GM18909 (cell line): ENCODE measurements at regions not wholly inside any gene's neighbourhood (a gene's known extent, or its start where the extent isn't known, plus 50 kb on each side); places are given as distances from the start of the nearest gene placed in this dataset.

Experiments used
- ATAC-seq: cut with Tn5 transposase; IDR thresholded peaks from one replicate; pipeline ENCODE4 v1.9.1; 2021; ENCODE audit warnings: mild to moderate bottlenecking; ENCODE audit not compliant: unreplicated experiment, poor library complexity

DNA sequence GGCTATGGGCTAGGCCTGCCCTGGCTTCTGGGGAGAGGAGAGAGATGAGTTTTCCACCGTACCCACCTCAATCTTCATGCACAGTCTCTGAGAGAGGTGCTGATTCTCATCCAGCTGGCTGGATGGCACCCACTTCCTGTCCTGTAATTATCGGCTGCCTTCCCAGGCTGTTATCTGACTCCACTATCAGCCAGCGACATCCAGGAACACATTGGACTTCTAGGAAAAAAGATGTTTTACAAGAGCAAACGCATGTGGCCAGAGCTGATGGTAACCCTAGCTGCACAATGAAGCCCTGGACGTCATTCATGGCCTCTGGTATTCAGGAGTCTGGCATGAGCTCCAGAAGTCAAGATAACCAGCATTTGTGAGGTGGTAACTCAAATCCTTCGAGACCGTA is 137.4 kb downstream of the EHF start:
- no peak for ATAC-seq

DNA sequence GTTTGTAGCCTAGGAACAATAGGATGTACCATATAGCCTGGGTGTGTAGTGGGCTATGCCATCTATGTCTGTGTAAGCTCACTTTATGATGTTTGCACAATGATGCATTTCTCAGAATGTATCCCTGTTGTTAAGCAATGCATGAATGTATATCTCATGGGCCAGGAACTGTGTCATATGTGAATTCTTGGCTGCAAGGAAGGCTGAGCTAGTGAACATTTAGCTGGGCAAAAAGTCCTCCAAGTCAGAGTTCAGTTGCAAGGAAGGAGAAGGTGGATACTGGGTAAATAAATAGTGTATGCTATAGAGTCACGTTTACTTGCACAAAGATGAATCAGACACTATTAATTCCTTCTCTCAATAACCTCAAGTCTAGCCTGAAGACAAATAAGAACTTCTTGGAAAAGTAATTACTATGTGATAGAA is 136.1 kb downstream of the EHF start:
- no peak for ATAC-seq

- ATAC-seq = no peak
Measured at GRCh38 chr11:34756591-34756990, 135.7 kb downstream of the EHF start.

GRCh38 chr11:34755671-34756070 is 134.8 kb downstream of the EHF start:
- no peak for ATAC-seq

DNA sequence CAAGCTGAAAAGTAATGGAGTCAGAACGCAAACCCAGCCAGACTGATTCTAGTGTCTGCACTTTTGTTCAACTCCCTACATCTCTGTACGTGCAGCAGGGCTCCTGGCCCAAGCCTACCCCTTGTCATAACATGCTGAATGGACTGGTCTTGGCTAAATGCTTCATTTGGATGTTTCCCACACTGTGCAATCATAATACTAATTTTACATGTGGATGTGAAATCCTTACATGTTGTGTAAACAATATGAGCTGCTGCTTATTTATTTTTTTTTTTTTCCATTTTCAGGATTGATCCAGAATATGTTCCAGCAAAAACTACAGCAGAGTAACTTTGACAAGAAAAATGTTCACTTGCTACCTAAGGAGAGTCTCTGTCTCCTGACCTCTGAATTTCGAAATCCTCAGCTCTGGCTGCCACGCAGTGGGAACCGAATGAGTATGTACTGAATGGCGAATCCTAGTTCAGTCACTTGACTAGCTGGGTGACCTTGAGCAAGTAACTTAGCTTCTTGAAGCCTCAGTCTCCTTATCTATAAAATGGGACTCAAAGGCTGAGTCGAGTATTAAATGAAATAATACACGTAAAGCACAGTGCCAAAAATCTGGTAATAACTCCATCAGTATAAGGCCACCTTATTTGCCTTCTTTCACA is 133.4 kb downstream of the EHF start:
- no peak for ATAC-seq

- ATAC-seq = no peak
Measured at GRCh38 chr11:34750692-34751405, 130.0 kb downstream of the EHF start.

DNA sequence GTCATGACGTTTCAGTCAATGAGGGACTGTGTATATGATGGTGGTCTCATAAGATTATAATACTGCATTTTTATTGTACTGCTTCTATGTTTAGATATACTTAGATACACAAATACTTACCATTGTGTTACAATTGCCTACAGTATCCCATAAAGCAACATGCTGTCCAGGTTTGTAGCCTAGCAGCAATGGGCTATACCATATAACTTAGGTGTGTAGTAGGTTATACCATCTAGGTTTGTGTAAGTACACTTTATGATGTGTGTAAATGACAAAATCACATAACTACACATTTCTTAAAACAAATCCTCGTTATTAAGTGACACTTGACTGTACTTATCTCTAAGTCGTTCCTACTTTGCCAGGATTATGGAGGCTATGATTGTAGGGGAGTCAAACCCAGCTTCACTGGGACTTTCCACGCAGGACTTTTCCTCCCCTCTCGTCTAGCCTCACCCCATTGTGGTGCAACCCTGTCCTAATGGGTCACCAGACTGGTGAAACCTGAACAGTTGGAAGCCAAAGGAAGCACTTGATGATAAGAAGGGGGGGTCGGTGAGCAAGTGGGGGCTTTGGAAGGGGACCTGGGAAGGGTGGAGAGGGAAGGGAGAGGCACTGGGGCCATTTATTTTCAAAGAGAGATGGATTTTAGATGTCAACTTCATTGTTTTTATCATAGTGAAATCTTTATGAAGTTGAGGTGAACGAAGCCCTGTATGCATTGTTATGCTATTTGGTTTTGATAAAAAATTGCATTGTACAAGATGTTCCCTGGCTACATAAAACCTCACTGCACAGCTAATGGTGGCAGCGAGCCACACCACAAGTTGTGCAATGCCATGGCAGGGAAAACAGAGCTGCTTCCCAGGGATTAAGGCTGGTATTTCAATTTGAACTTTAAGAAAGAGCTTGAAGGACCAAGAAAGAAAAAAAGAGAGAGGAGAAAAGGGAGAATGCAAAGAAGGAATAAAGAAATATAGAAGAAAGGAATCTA is 129.1 kb downstream of the EHF start:
- ATAC-seq = no peak

- ATAC-seq = no peak
Measured at GRCh38 chr11:34748036-34748435, 127.1 kb downstream of the EHF start.

DNA sequence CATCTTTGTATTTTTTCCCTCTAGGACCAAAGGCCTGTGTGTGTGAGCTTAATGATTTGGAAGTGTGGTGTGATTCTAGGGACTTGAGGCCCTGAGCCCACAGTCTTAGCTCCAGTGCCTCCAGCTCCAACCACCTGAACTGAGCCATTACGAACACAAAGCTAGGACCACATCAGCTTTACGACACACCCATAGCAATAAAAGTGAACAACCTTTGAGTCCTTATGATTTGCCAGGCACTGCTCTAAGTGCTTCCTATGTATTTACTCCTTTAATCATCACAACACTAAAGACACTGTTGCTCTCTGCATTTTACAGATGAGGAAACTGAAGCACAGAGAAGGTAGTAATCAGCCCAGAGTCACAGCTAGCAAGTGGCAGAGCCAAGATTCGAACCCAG is 126.4 kb downstream of the EHF start:
- ATAC-seq = no peak

DNA sequence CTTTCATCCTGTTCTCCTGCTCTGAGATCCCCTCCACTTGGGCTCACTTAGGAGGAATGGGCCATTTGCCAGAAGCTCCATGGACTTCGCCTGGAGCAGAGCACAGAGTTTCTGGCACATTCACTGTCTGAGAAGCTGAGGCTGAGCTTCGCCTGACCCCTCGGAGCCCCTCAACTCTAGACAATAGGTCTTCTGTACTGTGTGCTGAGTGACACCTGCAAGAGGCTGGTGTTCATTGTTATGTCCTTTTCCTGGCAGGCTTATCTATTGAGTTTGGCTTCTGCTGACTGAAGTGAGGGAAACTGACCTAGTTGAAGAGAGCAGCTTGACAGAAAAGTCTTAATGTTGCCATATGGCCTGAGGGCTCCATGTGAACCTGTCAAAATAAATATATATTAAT is 124.3 kb downstream of the EHF start:
- no peak for ATAC-seq

- ATAC-seq = no peak
Measured at GRCh38 chr11:34744511-34744910, 123.6 kb downstream of the EHF start.

DNA sequence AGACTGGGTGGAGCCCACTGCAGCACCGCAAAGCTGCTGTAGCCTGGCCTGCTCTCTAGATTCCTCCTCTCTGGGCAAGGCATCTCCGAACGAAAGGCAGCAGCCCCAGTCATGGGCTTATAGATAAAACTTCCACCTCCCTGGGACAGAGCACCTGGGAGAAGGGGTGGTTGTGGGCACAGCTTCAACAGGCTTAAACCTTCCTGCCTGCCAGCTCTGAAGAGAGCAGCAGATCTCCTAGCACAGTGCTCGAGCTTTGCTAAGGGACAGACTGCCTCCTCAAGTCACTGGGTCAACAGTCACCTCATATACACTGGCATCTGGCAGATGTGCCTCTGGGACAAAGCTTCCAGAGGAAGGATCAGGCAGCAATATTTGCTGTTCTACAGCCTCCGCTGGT is 117.3 kb downstream of the EHF start:
- no peak for ATAC-seq

DNA sequence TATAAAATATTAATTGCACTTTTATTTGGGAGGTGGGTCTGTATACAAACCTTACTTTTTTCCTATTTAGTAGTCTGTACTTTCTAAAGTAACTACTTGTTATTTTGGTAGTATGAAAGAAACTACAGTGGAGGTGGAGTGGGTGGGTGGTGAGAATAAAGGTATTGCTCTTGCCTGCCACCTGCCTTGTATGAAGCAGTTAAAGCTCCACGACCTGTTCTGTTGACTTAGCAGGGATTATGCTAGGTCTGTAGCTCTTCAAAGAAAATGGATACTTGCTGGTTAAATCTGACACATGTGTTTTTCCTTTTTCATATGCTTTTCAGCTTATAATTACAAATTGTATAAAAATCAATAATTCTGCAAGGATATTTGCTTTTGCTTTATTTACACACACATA is 111.9 kb downstream of the EHF start:
- ATAC-seq = no peak

DNA sequence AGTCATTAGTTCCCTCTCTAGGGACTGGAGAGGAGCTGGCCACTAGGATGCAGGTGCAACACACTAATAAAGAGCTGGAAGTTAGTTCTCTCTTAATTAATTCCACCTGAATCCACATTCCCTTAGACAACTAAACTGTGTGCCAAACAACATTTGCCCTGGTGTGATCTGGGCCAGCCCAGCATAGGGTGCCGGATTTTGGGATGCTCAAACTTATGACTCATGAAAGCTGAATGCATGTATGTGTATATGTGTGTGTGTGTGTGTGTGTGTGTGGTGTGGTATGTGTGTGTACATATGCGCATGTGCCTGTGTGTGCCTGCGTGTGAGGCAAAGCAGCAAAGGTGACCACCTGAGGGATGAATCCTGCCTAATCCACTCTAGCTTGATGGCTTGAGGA is 110.7 kb downstream of the EHF start:
- no peak for ATAC-seq

GRCh38 chr11:34730544-34731295 is 109.8 kb downstream of the EHF start:
- no peak for ATAC-seq

DNA sequence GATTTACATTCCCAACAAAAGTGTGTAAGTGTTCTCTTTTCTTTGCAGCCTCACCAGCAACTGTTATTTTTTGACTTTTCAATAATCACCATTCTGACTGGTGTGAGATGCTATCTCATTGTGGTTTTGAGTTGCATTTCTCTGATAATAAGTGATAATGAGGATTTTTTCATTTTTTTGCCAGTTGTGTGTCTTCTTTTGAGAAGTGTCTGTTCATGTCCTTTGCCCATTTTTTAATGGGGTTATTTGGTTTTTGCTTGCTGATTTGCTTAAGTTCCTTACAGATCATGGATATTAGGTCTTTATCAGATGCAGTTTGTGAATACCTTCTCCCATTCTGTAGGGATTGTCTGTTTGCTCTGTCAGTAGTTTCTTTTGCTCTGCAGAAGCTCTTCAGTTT is 107.7 kb downstream of the EHF start:
- ATAC-seq = no peak

DNA sequence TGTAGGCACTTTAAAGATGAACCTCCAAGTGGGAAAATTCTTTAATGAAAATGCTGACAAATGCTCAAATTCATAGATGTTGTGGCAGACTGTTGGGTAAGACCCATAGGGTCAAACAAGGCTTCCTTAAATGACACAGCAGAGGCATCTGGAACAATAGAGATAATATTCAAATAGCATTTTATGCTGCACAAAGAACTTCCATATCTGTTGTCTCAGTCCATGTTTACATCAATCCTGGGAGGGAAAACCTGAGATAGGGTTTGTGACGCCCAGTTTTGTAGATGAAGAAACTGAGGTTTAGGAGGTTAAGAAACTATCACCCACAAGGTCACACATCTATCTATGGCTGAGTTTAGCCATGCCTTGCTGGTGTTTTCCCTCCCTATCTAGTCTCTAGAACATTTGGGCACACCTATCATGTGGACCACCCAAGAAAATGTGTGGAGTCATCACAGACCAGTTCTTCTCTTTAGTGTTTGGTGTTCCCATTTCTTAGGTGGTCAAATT is 106.4 kb downstream of the EHF start:
- no peak for ATAC-seq

DNA sequence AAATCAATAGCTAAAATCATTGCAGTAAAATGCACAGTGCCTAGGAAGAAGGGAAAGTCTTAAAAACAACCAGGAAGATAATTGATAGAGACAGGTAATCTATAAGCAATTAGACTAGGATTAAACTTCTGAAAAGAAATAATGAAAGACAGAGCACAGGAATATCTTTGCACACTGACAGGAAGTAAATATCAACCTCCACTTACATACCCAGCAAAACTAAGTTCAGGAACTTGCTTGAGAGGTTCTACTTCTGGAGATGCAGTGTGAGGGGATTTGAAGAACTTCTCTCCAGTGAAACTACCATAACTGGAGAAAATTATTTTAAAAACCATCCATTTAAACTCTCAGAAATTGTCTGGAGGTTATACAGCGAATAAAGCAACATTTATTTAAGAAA is 104.1 kb downstream of the EHF start:
- no peak for ATAC-seq

- no peak for ATAC-seq
Measured at GRCh38 chr11:34721646-34722045, 100.8 kb downstream of the EHF start.

- no peak for ATAC-seq
Measured at GRCh38 chr11:34719303-34719848, 98.5 kb downstream of the EHF start.
